ENCODE measurements at regions not wholly inside any gene's neighbourhood (a gene's known extent, or its start where the extent isn't known, plus 50 kb on each side); places are given as distances from the start of the nearest gene placed in this dataset.

GRCh38 chrX:68935362-68935761 is 106.5 kb downstream of the EFNB1 start:
- TF ChIP-seq CTCF (IDR thresholded peaks at IDR 0.05; ENCODE audit: low read length) (no peak), EZH2 (optimal IDR thresholded peaks at IDR 0.05; ENCODE audit: low read depth, low read length) (no peak)

Data from MM.1S (cell line).